ENCODE measurements at regions not wholly inside any gene's neighbourhood (a gene's known extent, or its start where the extent isn't known, plus 50 kb on each side); places are given as distances from the start of the nearest gene placed in this dataset.

- Mint-ChIP-seq H3K9me3 (peaks cover 4% of the 10 kb centered on the region), H3K27ac (no peak overlapping the region), H3K4me1 (peaks cover 17% of the 10 kb centered on the region), H3K4me3 (no peak overlapping the region), H3K27me3 (ENCODE audit: low read depth) (no peaks in the 10 kb centered on the region), H3K36me3 (no peaks in the 10 kb centered on the region)
- ChIA-PET POLR2A (no interaction called here), CTCF (no interaction called here)
- TF ChIP-seq SP1 (CRISPR knock-in tag; conservative IDR thresholded peaks at IDR 0.05) (no peak), ZNF219 (CRISPR knock-in tag; IDR thresholded peaks at IDR 0.05; ENCODE audit: borderline replicate concordance) (no peak), ZNF138 (CRISPR knock-in tag; conservative IDR thresholded peaks at IDR 0.05) (no peak), ZBTB21 (CRISPR knock-in tag; IDR thresholded peaks at IDR 0.05; ENCODE audit: borderline replicate concordance) (no peak), ZNF396 (CRISPR knock-in tag; IDR thresholded peaks at IDR 0.05; ENCODE audit: borderline replicate concordance) (no peak)
- DNase-seq (ENCODE audit: low spot score) (no peak), ATAC-seq (no peak)
Measured at GRCh38 chr3:87161851-87162250, 65.3 kb upstream of the CHMP2B start.

- no peak for TF ChIP-seq SP1 (CRISPR knock-in tag; conservative IDR thresholded peaks at IDR 0.05)
- no peak for TF ChIP-seq JUN (CRISPR knock-in tag; IDR thresholded peaks at IDR 0.05)
- no peak for TF ChIP-seq TEAD1 (CRISPR knock-in tag; IDR thresholded peaks at IDR 0.05)
- TF ChIP-seq ZNF425 (CRISPR knock-in tag; conservative IDR thresholded peaks at IDR 0.05), result no peak
- no peak for TF ChIP-seq HMGA2 (CRISPR knock-in tag; IDR thresholded peaks at IDR 0.05)
- no peak for TF ChIP-seq ZMAT4 (CRISPR knock-in tag; IDR thresholded peaks at IDR 0.05)
- no peak for TF ChIP-seq FOXP4 (CRISPR knock-in tag; IDR thresholded peaks at IDR 0.05)
- no peak for TF ChIP-seq PREB (CRISPR knock-in tag; IDR thresholded peaks at IDR 0.05; ENCODE audit: borderline replicate concordance)
- TF ChIP-seq ZNF423 (CRISPR knock-in tag; IDR thresholded peaks at IDR 0.05), result no peak
- TF ChIP-seq ZNF396 (CRISPR knock-in tag; IDR thresholded peaks at IDR 0.05; ENCODE audit: borderline replicate concordance), result no peak
- no peak for TF ChIP-seq ZBTB43 (CRISPR knock-in tag; IDR thresholded peaks at IDR 0.05)
- no peak for TF ChIP-seq TCF7 (CRISPR knock-in tag; IDR thresholded peaks at IDR 0.05; ENCODE audit: low read depth)
- no peak for TF ChIP-seq ZNF281 (CRISPR knock-in tag; IDR thresholded peaks at IDR 0.05)
- TF ChIP-seq OVOL2 (CRISPR knock-in tag; IDR thresholded peaks at IDR 0.05; ENCODE audit: borderline replicate concordance), result no peak
- no peak for TF ChIP-seq IRF2 (CRISPR knock-in tag; IDR thresholded peaks at IDR 0.05; ENCODE audit: borderline replicate concordance, low read depth)
- no peak for TF ChIP-seq TP53 (CRISPR knock-in tag; IDR thresholded peaks at IDR 0.05)
- TF ChIP-seq USF2 (CRISPR knock-in tag; IDR thresholded peaks at IDR 0.05), result no peak
- H3K9me3 Mint-ChIP-seq, result peaks cover 4% of the 10 kb centered on the region
- CTCF ChIA-PET, result no interaction called here
- H3K36me3 Mint-ChIP-seq, result no peaks in the 10 kb centered on the region
- H3K27ac Mint-ChIP-seq, result no peak overlapping the region
- no peak for DNase-seq (ENCODE audit: low spot score)
- peak; percentile 32 for ATAC-seq
- POLR2A ChIA-PET, result no interaction called here
- no peak overlapping the region for H3K4me3 Mint-ChIP-seq
- H3K4me1 Mint-ChIP-seq, result peaks cover 17% of the 10 kb centered on the region
- H3K27me3 Mint-ChIP-seq (ENCODE audit: low read depth), result no peaks in the 10 kb centered on the region
Measured at GRCh38 chr3:87161417-87161816, 65.7 kb upstream of the CHMP2B start.
